HepG2 (cell line): ENCODE measurements at regions not wholly inside any gene's neighbourhood (a gene's known extent, or its start where the extent isn't known, plus 50 kb on each side); places are given as distances from the start of the nearest gene placed in this dataset.

Source experiments
- ATAC-seq: fragments of 200-7000 bp; cut with Tn5 transposase; 3 replicates; pipeline ENCODE4 v1.9.1; 2020; ENCODE audit warnings: mild to moderate bottlenecking, moderate library complexity
- BruUV-seq: library from RNA; stranded (reverse); fragments of 400-500 nt; replicated peaks from 2 replicates; lab custom pipeline; 2021; lab: Mats Ljungman, UMichigan
- CTCF ChIA-PET: fragments of 300-600 bp; formaldehyde crosslinking; extraction: SDS; loops from one replicate; lab custom pipeline; 2021; ENCODE audit warnings: low total read pairs, inconsistent platforms, low intra/inter-chr PET ratio; lab: Yijun Ruan, JAX
- POLR2A ChIA-PET: fragments of 350-600 bp; sonication (Branson Sonifier 250); formaldehyde crosslinking; loops from one replicate; lab custom pipeline; 2020; ENCODE audit warnings: antibody characterized with exemption, inconsistent platforms; lab: Yijun Ruan, JAX
- DNase-seq: peaks from one replicate; pipeline ENCODE4 v3.0.0-alpha.2; 2015; ENCODE audit warnings: low spot score
- FAIRE-seq: peaks from 3 replicates; lab custom pipeline; 2011; peaks lifted over from hg19 to GRCh38; lab: Jason Lieb, UNC
- H2AFZ ChIP-seq: one replicate; pipeline ENCODE4 v1.6.1; 2011; ENCODE audit warnings: low read length, inconsistent platforms
- H3K27ac ChIP-seq: fragments of 300-600 bp; 3 replicates; pipeline ENCODE4 v1.8.0; 2011; ENCODE audit warnings: mixed run types, mild to moderate bottlenecking, mixed read lengths, low read length, inconsistent platforms; ENCODE audit not compliant: insufficient read depth; ENCODE audit errors: extremely low read length
- H3K27me3 ChIP-seq, 2 experiments: fragments of 200-600 bp in 1 of 2; 2 replicates in 1 of 2; 3 replicates in 1 of 2; pipeline versions ENCODE4 v1.6.0 to v1.8.0; 2011; ENCODE audit warnings: low read length in 2 of 2, mild to moderate bottlenecking in 2 of 2, moderate library complexity in 2 of 2, inconsistent platforms in 1 of 2; ENCODE audit not compliant: insufficient read depth in 2 of 2, control insufficient read depth in 1 of 2
- H3K36me3 ChIP-seq, 2 experiments: fragments of 200-600 bp in 1 of 2; replicated peaks in 1 of 2; 2 replicates in 1 of 2; 3 replicates in 1 of 2; pipeline versions ENCODE4 v1.5.1 to v1.8.0; 2011; ENCODE audit warnings: low read length in 2 of 2, inconsistent platforms in 1 of 2; ENCODE audit not compliant: insufficient read depth in 2 of 2, control insufficient read depth in 1 of 2
- H3K4me1 ChIP-seq: 2 replicates; pipeline ENCODE4 v1.5.1; 2012; ENCODE audit warnings: low read length, inconsistent platforms; ENCODE audit not compliant: insufficient read depth
- H3K4me2 ChIP-seq: 2 replicates; pipeline ENCODE4 v1.6.0; 2011; ENCODE audit warnings: low read depth, low read length, inconsistent platforms
- H3K4me3 ChIP-seq, 3 experiments: fragments of 200-600 bp in 1 of 3; sonication (generic), shearing (Covaris generic) in 1 of 3; replicated peaks in 1 of 3; 2 replicates each; pipeline ENCODE4 v1.5.1; 2011 to 2016; ENCODE audit warnings: low read length in 3 of 3, inconsistent platforms in 2 of 3, low read depth in 2 of 3, mild to moderate bottlenecking in 2 of 3, control low read depth in 1 of 3, mixed read lengths in 1 of 3; ENCODE audit not compliant: insufficient read depth in 1 of 3
- H3K79me2 ChIP-seq: one replicate; pipeline ENCODE4 v1.6.1; 2011; ENCODE audit warnings: low read length, inconsistent platforms; ENCODE audit not compliant: insufficient read depth
- H3K9ac ChIP-seq: 2 replicates; pipeline ENCODE4 v1.6.0; 2011; ENCODE audit warnings: mild to moderate bottlenecking, low read depth, low read length, inconsistent platforms; ENCODE audit not compliant: insufficient read depth
- H3K9me3 ChIP-seq: 2 replicates; pipeline ENCODE4 v1.5.1; 2012; ENCODE audit warnings: mild to moderate bottlenecking, low read length
- H4K20me1 ChIP-seq: 2 replicates; pipeline ENCODE4 v1.6.0; 2011; ENCODE audit warnings: inconsistent platforms, mild to moderate bottlenecking, low read length, moderate library complexity; ENCODE audit not compliant: insufficient read depth
- ATM ChIP-seq: fragments of 450-650 bp; IDR thresholded peaks from 2 replicates; pipeline ENCODE4 v1.7.1; 2017; ENCODE audit warnings: mild to moderate bottlenecking, borderline replicate concordance
- FOSL1 ChIP-seq: sonication (generic); formaldehyde crosslinking; IDR thresholded peaks from 2 replicates; pipeline ENCODE4 v1.9.0; 2021; ENCODE audit warnings: missing genetic modification reagents, borderline replicate concordance
- KDM4B ChIP-seq: sonication (generic); formaldehyde crosslinking; IDR thresholded peaks from 2 replicates; pipeline ENCODE4 v1.4.0; 2020; ENCODE audit warnings: missing genetic modification reagents
- KDM5A ChIP-seq: fragments of 200-600 bp; sonication (generic); IDR thresholded peaks from 2 replicates; pipeline ENCODE4 v1.7.0; 2018; ENCODE audit warnings: antibody characterized with exemption, mild to moderate bottlenecking, low read length, borderline replicate concordance
- NAIF1 ChIP-seq: sonication (generic); formaldehyde crosslinking; IDR thresholded peaks from 2 replicates; pipeline ENCODE4 v1.5.0; 2020; ENCODE audit warnings: mild to moderate bottlenecking, missing genetic modification reagents, borderline replicate concordance
- PRMT3 ChIP-seq: sonication (generic); formaldehyde crosslinking; IDR thresholded peaks from 2 replicates; pipeline ENCODE4 v1.8.1; 2022; ENCODE audit warnings: low read depth, mild to moderate bottlenecking, moderate library complexity, missing genetic modification reagents, borderline replicate concordance
- RBFOX2 ChIP-seq: fragments of 200-400 bp; formaldehyde crosslinking; IDR thresholded peaks from 2 replicates; pipeline ENCODE4 v1.6.1; 2017; ENCODE audit warnings: low read depth, mild to moderate bottlenecking, low read length
- SP1 ChIP-seq, 2 experiments: fragments of 450-650 bp in 1 of 2; sonication (generic) in 1 of 2; formaldehyde crosslinking in 1 of 2; IDR thresholded peaks; 2 replicates each; pipeline versions ENCODE4 v1.4.0 to v1.6.1; 2016 to 2020; ENCODE audit warnings: missing genetic modification reagents in 1 of 2
- SP5 ChIP-seq: IDR thresholded peaks from 2 replicates; pipeline ENCODE4 v1.6.1; 2016; ENCODE audit warnings: low read depth, borderline replicate concordance
- XBP1 ChIP-seq: sonication (generic); formaldehyde crosslinking; IDR thresholded peaks from 2 replicates; pipeline ENCODE4 v1.5.0; 2020; ENCODE audit warnings: missing genetic modification reagents
- ZFAT ChIP-seq: sonication (generic); formaldehyde crosslinking; conservative IDR thresholded peaks from 2 replicates; pipeline ENCODE4 v1.8.1; 2023; ENCODE audit warnings: missing genetic modification reagents, inconsistent platforms
- ZNF496 ChIP-seq: sonication (generic); formaldehyde crosslinking; IDR thresholded peaks from 2 replicates; pipeline ENCODE4 v1.8.1; 2023; ENCODE audit warnings: mild to moderate bottlenecking, moderate library complexity, missing genetic modification reagents; ENCODE audit not compliant: insufficient replicate concordance
- ZNF703 ChIP-seq: sonication (generic); formaldehyde crosslinking; IDR thresholded peaks from 2 replicates; pipeline ENCODE4 v1.5.1; 2020; ENCODE audit warnings: missing genetic modification reagents, mild to moderate bottlenecking, moderate library complexity, borderline replicate concordance
- WGBS: methylation state at CpG from one replicate; pipeline ENCODE4 v1.1.6; 2017; ENCODE audit warnings: low lambda C conversion rate; 5-methylcytosine and 5-hydroxymethylcytosine counted together
- in situ Hi-C: cut with HindIII; loops from 2 replicates; pipeline ENCODE4 v1.10.0; 2017; ENCODE audit warnings: low pct_unique_long_range_greater_than_20kb; ENCODE audit not compliant: extremely low pct_ligation_motif_present
- intact Hi-C: fragments of 100-400 bp; cut with micrococcal nuclease; formaldehyde crosslinking; loops from one replicate; pipeline ENCODE4 v1.10.0; 2022; ENCODE audit not compliant: unreplicated experiment
- TF ChIP-seq, protein P1 (sequence below): IDR thresholded peaks from 2 replicates; pipeline ENCODE4 v1.6.1; 2012; ENCODE audit warnings: low read length, improper control_type of control experiment
- TF ChIP-seq, protein P2 (sequence below): sonication (generic); formaldehyde crosslinking; IDR thresholded peaks from 2 replicates; pipeline ENCODE4 v1.8.0; 2022; ENCODE audit warnings: missing genetic modification reagents, mild to moderate bottlenecking, borderline replicate concordance

DNA sequence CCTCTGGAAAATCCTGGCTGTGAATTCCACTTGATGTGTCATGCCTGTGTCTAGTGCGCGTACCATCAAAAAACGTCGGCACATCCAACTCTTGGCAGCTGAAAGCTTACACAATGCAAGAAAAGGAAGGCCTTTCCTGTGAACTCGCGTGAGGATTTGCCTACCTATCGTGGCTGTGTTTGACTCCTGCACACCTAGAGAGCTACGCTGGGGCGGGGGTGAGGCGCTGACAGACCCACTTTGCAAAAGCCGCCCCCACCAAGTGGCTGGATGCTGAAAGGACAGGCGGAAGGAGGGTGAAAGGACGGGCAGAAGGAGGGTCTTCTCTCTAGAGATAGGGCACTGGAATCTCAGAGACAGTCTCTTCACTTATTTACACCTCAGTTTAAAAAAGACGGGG, 270.1 kb downstream of the EIPR1 start:
- peak; percentile 17 for ATAC-seq
- TF ChIP-seq KDM4B (CRISPR knock-in tag) (no peak), SP5 (CRISPR knock-in tag) (no peak), ZNF496 (CRISPR knock-in tag) (no peak), SP1 (IDR thresholded peaks at IDR 0.05) (no peak), SP1 (CRISPR knock-in tag; IDR thresholded peaks at IDR 0.05) (no peak), ZFAT (CRISPR knock-in tag) (no peak), NAIF1 (no peak), ZNF703 (CRISPR knock-in tag) (no peak), FOSL1 (CRISPR knock-in tag) (no peak), PRMT3 (CRISPR knock-in tag) (no peak), RBFOX2 (no peak), XBP1 (CRISPR knock-in tag) (no peak), KDM5A (no peak), ATM (no peak)
- TF ChIP-seq, protein P1, sequence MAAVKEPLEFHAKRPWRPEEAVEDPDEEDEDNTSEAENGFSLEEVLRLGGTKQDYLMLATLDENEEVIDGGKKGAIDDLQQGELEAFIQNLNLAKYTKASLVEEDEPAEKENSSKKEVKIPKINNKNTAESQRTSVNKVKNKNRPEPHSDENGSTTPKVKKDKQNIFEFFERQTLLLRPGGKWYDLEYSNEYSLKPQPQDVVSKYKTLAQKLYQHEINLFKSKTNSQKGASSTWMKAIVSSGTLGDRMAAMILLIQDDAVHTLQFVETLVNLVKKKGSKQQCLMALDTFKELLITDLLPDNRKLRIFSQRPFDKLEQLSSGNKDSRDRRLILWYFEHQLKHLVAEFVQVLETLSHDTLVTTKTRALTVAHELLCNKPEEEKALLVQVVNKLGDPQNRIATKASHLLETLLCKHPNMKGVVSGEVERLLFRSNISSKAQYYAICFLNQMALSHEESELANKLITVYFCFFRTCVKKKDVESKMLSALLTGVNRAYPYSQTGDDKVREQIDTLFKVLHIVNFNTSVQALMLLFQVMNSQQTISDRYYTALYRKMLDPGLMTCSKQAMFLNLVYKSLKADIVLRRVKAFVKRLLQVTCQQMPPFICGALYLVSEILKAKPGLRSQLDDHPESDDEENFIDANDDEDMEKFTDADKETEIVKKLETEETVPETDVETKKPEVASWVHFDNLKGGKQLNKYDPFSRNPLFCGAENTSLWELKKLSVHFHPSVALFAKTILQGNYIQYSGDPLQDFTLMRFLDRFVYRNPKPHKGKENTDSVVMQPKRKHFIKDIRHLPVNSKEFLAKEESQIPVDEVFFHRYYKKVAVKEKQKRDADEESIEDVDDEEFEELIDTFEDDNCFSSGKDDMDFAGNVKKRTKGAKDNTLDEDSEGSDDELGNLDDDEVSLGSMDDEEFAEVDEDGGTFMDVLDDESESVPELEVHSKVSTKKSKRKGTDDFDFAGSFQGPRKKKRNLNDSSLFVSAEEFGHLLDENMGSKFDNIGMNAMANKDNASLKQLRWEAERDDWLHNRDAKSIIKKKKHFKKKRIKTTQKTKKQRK: no peak
- TF ChIP-seq, protein P2, sequence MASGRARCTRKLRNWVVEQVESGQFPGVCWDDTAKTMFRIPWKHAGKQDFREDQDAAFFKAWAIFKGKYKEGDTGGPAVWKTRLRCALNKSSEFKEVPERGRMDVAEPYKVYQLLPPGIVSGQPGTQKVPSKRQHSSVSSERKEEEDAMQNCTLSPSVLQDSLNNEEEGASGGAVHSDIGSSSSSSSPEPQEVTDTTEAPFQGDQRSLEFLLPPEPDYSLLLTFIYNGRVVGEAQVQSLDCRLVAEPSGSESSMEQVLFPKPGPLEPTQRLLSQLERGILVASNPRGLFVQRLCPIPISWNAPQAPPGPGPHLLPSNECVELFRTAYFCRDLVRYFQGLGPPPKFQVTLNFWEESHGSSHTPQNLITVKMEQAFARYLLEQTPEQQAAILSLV: no peak
- no peaks in the 10 kb centered on the region for H3K79me2 ChIP-seq
- ChIA-PET POLR2A (no interaction called here), CTCF (no interaction called here)
- H3K9ac ChIP-seq: no peak overlapping the region
- H3K4me3 ChIP-seq: no peak overlapping the region
- no peaks in the 10 kb centered on the region for H3K36me3 ChIP-seq
- H3K27me3 ChIP-seq: peaks cover 2 to 11% of the 10 kb centered on the region in 2 experiments; a peak in 3 of 5 replicates
- in situ Hi-C loops (no loop called here), intact Hi-C loops (no loop called here)
- no peak overlapping the region for H2AFZ ChIP-seq
- 58% methylated on average over 14 of the region's 14 CpGs for WGBS
- FAIRE-seq: no peak
- H3K4me1 ChIP-seq: no peaks in the 10 kb centered on the region
- no peak overlapping the region for H3K27ac ChIP-seq
- no peak overlapping the region for H3K4me2 ChIP-seq
- H3K9me3 ChIP-seq: no peaks in the 10 kb centered on the region
- DNase-seq: no peak
- no TSS peak for BruUV-seq
- no peaks in the 10 kb centered on the region for H4K20me1 ChIP-seq
